GM20431 (cell line): ENCODE measurements at regions not wholly inside any gene's neighbourhood (a gene's known extent, or its start where the extent isn't known, plus 50 kb on each side); places are given as distances from the start of the nearest gene placed in this dataset.

ENCODE experiments used
- in situ Hi-C: fragments of 300-500 bp; cut with MseI, MboI; formaldehyde crosslinking; loops from one replicate; pipeline ENCODE4 v1.15.0; 2020; ENCODE audit warnings: low sequenced_read_pairs; ENCODE audit not compliant: unreplicated experiment

DNA sequence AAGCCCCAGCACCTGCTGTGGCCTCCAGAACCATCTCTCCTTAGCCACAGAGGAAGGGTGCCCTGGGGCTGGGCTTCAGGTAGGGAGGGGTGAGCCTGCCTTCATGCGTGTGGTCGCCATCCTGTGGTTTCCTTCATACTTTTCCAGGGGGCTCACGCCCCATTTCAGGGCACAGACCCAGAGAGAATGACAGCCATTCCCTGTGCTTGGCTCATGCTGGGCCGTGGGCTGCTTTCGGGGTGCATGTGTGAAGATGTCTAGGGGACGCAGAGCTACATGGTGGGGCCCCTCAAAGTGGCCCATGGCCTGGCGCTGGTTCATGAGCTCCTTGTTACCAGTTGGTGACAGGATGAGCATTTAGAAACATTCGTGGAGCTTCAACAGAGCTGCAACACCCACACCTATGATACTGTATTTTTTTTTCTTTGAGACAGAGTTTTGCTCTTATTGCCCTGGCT is 190.3 kb upstream of the SLC24A3 start:
- in situ Hi-C loops = no loop called here

DNA sequence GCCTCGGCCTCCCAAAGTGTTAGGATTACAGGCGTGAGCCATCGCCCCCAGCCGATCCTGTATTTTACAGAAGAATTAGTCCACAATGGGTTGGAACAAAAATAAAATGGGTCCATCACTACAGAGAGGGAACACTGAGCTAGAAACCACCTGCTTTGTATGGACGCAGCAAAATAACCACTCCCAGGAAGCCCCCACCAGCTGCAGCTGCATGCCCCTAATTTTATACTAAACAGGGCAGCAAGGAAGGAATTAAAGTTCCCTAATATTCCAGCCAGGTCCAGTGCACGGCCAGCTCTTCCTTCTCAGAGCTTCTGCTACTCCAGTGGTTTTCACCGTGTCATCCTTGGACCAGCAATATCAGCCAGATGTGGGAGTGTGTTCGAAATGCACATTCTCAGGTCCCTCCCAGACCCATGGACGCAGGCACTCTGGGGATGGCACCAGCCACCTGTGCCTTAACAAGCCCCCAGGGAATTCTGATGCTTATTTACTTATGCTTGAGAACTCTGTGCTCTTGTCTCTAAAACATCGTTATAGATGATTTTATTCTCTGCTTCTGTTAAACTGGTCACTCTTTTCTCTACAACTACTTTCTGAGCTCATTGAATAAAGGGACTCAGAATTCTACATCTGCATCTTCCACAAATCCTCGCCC is 189.5 kb upstream of the SLC24A3 start:
- in situ Hi-C loops = no loop called here

DNA sequence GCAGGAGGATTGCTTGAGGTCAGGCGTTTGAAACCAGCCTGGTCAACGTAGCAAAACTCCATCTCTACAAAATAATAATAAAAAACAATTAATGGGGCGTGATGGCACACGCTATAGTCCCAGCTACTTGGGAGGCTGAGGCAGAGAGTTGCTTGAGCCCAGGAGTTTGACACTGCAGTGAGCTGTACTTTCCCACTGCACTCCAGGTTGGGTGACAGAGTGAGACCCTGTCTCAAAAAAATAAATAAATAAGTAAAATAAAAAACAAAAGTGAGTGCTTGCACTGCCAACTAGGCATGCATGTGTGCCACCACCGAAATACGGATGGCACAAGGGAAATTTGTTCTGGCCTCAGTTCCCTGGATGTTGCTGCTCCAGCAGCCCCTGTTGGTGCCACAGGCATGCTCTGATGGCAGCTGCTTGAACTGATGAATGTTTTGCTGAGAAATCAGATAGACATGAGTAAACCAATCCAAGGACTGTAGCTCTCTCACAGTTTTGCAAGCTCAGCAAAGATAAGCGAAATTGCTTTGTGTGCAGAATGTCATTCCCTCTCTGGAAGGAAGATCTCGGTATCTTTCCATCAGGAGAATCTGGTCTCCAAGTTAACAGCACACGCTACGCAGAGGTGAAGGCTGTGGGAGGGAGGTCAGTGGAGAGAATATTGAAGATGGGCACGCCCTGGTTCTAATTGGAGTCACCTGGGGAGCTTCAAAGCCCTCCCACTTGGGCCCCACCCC is 188.0 kb upstream of the SLC24A3 start:
- in situ Hi-C loops = no loop called here

DNA sequence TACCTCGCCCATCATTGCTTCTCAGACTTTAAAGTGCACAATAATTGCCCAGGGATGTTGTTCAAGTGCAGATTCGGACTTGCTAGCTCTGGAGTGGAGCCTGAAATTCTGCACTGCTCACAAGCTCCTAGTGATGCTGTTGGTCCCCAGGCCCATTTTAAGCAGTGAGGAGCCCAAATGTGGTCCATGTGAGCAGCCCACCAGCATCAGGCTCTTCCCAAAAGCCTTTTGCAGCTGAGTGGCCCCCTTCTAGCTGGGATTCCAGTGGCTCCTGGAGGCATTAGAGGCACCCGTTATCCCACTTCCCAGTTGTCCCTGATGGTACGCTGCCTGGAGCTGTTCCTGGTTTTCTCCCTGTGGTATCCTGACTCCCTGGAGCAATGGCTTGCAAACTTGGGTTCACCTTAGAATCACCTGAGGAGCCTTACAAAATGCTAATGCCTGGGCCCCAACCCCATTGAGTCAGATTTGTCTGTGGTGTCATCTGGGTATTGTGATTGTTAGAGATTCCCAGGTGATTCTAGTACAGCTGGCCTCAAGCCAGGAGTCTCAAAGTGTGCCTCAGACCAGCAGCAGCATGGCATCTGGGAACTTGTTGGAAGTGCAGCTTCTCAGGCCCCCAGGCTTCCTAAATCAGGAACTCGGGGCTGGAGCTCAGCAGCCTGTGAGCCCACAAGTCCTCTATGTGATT is 186.9 kb upstream of the SLC24A3 start:
- in situ Hi-C loops = no loop called here

DNA sequence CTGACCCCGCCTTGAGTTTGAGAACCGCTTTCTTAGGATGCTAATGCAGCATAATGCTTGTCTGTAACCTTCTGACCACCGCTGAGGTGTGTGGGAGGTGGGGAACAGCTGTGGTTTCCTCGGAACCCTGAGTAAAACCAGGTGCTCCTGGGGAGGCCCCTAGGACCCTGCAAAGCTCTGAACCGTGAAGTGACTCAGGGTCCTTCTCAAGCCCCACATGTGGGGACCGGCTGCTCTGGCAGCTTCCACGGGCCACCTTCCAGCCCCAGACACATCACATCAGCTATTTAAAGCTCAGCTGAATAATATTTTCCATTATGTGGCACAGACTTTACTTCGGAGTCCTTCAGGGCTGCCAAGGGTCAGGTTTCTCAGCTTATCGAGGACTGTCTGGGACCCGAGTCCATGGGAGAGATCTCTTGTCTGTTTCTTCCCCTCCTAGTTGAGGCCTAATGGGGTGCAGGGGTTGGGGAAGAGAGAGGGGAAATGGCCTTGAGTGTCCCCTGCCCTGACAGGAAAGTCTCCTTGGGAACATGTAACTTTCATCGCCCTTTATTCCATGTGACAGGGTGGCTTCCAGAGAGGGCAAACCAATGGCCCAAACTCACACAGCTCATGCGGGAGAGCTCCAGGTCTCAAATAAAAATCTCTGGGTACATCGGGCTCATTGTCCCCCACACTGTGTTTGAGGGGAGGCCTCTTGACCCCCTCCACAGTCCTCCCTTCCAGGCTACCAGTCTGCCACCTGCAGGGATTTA is 186.1 kb upstream of the SLC24A3 start:
- in situ Hi-C loops = no loop called here

DNA sequence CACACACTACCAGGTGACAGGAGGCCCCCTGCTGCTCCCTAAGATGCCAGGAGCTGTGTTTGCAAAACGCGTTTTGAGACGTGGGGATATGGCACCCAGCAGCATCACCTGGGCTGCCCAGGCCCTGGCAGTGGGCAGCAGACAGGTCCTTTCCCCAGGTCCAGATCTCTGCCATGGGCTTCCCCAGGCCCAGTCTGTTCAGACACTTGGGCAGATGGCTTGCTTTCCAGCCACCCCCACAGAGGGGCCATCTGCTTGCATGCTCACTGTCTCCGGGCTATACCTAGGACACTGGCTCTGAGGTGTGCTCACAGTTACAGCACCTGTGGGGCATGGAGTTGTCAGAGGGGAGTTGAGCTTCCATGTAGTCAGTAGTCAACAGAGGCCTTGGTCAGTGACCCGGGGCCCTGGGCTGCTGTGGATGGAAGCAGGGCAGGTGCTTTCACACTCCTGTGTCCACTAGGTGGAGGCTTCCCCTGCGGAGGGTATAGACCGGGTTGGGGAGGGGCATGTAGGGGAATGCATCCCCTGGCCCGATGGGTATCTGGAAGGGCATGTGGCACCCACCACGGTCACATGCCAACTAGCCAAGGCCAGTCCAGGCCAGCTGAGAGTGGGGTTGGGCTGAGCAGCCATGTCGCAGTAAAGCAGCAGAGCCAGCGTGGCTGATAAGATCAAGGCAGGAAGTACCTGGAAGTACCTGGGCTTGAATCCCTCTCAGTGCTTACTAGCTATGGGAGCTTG is 185.4 kb upstream of the SLC24A3 start:
- in situ Hi-C loops = no loop called here

DNA sequence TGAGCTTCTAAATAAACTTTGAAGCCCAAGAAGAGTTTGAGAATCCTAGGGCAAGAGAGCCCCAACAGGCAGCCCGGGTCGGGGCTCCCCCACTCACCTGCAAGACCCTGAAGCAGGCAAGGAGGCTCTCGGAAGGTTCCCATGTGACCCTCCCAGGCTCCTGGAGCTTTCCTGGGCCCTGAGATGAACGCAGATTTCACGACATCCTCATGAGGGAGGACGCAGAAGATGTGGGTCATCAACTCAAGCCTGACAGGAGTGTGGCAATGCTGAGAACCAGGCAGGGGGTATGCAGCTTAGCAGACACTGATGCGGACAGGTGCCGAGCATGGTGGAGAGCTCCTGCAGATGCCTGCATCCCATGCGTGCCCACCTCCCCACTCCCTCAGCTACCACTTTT is 184.5 kb upstream of the SLC24A3 start:
- in situ Hi-C loops = no loop called here

DNA sequence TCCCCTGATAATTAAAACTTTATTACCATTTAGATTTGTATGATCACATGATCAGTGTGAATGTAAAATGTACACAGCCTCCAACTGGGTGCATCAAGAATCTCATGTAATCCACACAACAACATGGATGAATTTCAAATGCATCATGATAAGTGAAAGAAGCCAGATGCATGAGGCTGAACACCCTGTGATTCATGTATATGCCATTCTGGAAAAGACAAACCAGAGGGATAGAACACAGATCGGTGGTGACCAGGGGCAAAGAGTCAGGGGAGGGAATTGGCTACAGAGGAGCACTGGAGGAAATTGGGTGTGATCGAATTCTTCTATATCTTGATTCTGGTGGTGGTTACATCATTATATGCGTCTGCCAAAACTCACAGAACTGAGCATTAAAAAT is 170.7 kb upstream of the SLC24A3 start:
- in situ Hi-C loops = no loop called here

DNA sequence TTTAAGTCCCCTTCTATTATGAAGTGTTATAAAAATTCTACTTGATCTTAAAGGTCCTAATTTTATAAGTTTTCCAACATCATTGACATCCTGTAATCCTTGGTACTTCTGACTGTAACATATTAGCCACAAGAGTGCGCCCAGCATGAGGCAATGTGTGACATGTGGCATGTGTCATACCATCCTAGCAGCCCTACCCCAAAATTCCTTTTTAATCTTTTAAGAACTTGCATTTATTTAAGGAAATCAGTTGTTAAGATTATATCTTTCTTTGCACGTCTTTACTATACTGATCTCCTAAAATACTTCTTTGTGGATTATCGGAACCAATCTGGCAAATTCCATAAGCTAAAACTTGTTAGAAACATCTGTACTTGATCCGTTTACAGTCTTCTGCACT is 167.1 kb upstream of the SLC24A3 start:
- in situ Hi-C loops = no loop called here

DNA sequence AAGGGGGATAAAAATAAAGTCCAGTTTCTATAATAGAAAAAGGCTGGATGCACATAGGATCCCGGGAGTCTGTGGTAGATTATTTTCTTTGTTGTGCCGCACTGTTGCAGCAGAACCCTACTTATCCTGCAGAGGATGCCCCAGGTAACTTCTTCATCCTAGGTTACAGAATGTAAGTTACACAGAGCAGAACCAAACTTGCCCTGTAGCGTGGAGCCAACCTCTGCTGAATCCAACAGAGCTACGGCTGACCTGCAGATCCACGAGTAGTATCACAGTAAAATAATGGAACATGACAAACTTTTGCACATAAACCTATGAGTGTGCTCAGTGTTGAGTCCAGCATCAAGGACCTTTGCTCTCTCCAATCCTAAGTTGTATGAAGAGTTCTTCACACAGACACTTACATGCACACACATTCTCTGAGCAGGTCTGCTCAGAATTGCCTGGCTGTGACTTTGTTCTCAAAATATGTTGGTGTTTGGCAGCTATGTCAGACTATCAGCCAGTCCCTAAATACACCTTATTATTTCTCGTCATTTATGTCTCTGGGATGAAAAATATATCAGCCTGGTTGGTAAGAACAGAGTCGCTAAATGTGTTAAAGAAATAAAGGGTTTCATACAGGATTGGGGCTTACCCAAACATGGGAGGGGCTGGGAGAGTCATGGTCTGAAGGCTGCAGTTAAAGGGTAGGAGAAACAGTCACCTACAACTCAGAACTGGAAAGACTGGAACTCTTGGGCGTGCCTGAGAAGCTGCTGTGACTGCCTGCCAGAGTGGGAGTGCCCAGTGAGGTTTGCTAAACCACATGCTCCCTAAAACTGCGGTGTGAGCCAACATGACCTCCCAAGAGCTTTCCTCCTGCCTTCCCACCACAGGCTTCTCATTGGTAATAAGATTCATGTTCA is 165.1 kb upstream of the SLC24A3 start:
- in situ Hi-C loops = no loop called here

DNA sequence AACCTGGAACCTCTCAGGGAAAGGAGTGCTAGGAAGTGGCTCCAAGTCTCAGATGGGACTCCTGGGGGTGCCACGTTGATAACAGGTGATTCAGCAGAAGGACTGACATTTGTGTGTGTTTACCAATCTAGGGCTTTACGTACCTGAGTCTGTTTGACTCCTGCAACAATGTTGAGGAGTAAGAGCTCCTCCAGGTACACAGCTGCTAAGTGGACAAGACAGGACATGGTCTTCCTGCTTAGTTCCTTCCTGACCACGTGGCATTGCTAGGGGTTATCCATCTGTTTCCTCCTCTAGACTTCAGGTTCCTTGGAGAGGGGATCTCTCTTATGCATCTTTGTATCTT is 164.5 kb upstream of the SLC24A3 start:
- in situ Hi-C loops = no loop called here

DNA sequence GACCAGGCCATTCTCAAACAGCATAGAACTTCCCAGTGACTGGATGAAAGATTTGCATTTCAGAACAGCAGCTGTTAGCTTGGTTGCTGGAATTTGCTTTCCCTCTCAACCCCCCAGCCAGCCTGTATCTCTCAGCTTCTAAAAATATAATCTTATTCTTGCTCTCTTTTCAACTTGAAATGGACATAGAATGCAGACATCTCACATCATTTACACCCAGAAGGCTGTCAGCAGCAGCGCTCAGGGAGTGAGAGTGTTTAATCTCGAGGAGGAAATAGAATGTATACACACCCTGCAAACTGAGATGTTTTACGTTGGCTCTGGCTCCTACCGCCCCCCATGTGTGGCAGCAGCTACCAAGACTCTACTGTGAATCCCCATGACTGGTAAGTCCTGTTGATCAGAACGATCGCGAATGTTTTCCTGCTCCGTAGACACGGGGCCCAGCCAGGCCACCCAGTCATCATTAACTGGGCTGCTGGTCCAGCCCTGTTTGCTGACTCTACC is 163.4 kb upstream of the SLC24A3 start:
- in situ Hi-C loops = no loop called here

DNA sequence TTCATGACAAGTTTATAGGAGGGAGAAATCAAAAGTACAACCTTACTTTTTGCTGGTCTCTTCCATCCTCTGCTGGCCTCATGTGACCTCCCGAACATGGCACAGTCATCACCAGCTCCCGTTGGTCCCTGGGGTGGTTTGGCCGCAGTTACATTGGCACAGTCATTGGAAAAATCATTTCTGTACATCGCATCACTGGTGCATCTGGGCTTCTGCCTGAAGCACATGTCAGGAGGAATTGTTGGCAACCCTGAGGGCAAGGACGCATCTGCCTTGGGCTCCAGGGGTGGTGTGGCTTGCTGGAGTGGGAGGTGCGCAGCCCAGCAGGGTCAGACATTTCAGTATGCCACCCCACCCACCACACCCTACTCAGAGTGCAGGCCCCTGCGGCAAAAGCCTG is 162.9 kb upstream of the SLC24A3 start:
- in situ Hi-C loops = no loop called here

DNA sequence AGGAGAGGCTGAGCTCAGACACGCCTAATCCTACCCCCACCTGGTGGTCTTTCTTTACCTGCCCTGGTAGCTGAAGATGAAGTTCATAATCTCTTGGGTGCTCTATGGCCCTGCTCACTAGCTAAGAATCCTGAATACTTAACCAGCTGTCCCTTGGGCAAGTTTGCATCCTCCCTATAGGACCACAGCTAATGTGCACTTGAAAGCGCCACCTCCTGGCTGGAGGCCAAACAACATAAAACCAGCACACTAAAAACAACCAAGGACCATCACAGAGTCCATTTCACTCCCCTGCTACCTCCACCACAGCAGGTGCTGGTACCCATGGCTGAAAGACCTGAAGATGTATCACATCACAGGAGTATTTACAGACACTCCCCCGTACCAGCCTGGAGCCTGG is 155.5 kb upstream of the SLC24A3 start:
- in situ Hi-C loops = loop anchor here (25.0 kb wide), 1 partner anchor 420 kb away; no protein-coding TSS in a partner anchor

DNA sequence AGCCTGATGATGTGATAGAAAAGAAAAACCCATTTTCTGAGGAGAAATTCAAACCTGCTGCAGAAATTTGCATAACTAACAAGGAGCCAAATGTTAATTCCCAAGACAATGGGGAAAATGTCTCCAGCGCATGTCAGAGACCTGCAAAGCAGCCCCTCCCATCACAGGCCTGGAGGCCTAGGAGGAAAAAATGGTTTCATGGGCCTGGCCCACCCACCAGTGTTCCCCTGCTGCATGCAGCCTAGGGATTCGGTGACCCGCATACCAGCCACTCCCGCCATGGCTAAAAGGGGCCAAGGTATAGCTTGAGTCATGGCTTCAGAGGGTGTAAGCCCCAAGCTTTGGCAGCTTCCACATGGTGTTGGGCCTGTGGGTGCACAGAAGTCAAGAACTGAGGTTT is 147.7 kb upstream of the SLC24A3 start:
- in situ Hi-C loops = loop anchor here (25.0 kb wide), 1 partner anchor 427 kb away; no protein-coding TSS in a partner anchor

DNA sequence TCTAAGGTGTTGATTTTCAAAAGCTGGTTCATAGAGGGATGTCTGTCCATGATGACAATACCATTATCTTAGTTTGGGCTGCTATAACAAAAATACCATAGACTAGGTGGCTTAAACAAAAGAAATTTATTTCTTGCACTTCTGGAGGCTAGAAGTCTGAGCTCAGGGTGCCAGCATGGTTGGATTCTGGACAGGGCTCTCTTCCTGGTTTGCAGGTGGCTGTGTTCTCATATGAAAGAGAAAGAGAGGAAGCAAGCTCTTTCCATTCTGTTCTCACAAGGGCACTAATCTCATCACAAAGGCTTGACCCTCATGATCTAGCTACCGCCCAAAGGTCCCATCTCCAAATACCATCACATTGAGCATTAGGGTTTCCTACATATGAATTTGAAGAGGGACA is 144.5 kb upstream of the SLC24A3 start:
- in situ Hi-C loops = loop anchor here (25.0 kb wide), 1 partner anchor 431 kb away; no protein-coding TSS in a partner anchor

DNA sequence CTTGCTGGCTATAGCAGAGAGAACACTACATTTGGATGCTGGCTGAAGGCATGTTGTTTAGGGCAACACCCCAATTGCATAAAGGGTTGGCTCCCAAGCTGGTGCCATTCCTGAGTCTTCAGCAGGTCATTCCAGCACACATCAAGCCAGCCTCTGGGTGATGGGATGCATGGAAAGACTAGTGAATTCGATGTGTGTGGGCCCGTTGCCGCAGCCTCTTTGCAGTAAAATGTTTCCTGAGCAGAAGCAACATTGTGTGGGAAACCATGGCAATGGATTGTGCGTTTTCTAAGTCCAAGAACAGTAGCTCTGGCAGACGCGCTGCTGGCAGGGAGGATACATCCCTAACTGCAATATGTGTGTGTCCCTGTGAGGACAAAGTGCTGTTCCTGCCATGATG is 142.4 kb upstream of the SLC24A3 start:
- in situ Hi-C loops = loop anchor here (25.0 kb wide), 1 partner anchor 433 kb away; no protein-coding TSS in a partner anchor

DNA sequence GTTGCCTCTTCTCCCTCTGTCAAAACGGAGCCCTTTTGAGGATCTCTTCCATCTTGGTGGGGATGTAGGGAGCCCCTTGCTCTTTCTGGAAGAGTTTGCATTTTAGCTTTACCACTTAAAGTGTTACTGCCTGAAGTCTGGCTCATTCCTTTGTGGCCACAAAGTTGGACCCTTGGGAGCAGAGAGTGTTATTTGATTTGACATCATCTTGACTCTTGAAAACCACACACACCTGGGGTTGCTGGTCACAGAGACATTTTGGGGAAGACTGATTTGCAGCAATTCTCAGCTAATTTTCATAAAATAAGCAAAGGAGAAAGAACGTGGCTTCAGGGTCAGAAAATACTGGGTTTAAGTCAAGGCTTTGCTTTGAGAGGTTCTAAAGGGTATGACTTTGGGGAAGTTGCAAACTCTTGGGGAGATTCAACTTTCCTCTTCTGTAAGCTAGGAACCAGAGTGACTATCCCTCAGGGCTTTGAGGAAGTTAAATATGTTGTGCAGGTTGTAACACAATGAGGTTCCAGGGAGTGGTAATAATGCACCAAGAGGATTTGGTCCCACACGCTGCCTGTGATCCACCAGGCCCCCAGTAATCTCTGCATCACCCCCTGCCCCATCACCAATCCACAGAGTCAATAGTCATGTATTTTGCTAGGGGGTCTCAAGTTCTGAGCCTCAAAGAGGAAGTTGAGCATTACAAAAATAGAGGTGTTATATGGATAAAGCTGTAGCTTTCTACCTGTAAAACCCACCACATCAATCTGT is 141.6 kb upstream of the SLC24A3 start:
- in situ Hi-C loops = loop anchor here (25.0 kb wide), 1 partner anchor 434 kb away; no protein-coding TSS in a partner anchor
